HG03045 (cell line): ENCODE measurements at regions not wholly inside any gene's neighbourhood (a gene's known extent, or its start where the extent isn't known, plus 50 kb on each side); places are given as distances from the start of the nearest gene placed in this dataset.

Experiments used
- ATAC-seq: cut with Tn5 transposase; IDR thresholded peaks from one replicate; pipeline ENCODE4 v1.9.1; 2021; ENCODE audit warnings: mild to moderate bottlenecking, moderate library complexity; ENCODE audit not compliant: unreplicated experiment

- ATAC-seq, result no peak
Measured at GRCh38 chr3:124273651-124274050, 281.7 kb upstream of the ROPN1 start.

DNA sequence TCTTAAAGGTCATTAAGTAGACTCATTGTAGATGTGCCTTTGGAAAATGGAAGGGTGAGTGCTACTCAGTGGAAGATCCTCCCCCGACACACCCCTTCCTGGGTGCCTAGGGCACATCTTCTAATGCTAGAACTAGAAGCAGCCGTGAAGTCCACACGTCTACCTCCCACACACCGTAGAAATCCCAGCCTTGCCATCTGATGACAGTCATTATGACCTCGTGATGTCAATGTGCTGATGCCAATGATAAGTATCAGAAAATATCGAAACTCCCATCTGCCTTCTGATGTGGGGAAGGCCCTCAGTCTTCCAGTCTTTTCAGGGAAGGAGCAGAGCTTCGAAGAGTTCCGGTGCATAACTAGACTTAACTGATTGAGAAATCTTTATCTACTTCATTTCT is 282.1 kb upstream of the ROPN1 start:
- ATAC-seq, result no peak

GRCh38 chr3:124275412-124275811 is 283.5 kb upstream of the ROPN1 start:
- ATAC-seq, result no peak

GRCh38 chr3:124276133-124276532 is 284.2 kb upstream of the ROPN1 start:
- ATAC-seq, result no peak

GRCh38 chr3:124276539-124277143 is 284.7 kb upstream of the ROPN1 start:
- ATAC-seq, result no peak

DNA sequence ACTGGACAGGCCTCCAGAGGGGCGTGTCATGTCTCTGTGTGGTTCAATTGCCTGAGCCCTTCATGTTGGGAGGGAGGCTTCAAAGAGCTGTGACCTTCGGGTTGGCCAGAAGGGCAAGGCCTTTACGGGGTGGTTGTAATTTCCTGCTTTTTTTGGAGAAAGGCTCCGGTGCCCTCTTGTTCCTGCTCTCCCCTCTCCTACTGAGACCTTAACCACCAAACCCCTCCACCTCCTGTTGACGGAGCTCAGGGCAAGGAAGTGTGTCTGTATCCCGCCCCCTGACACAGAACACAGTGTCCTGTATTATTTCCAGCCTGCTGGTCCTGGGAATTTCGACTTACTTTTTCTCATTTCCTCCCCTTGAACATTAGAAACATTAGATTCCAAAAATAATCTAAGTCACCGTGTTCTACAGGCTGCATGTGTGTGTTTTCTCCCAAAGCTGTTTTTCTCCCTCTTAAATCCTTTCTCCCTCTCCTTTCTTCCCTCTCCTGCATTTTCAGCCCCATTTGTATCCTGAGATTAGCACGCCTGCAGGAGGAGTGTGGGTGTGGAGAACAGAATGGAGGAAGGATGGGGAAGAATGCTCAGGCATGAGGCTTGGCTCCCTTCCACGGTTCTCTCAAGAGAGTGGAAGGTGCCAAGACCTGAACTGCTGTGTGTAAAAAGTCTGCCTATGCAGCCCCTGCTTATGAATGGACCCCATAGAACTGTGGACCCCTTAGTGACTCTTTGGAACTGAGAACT is 285.4 kb upstream of the ROPN1 start:
- no peak for ATAC-seq

GRCh38 chr3:124281453-124282316 is 289.8 kb upstream of the ROPN1 start:
- no peak for ATAC-seq

DNA sequence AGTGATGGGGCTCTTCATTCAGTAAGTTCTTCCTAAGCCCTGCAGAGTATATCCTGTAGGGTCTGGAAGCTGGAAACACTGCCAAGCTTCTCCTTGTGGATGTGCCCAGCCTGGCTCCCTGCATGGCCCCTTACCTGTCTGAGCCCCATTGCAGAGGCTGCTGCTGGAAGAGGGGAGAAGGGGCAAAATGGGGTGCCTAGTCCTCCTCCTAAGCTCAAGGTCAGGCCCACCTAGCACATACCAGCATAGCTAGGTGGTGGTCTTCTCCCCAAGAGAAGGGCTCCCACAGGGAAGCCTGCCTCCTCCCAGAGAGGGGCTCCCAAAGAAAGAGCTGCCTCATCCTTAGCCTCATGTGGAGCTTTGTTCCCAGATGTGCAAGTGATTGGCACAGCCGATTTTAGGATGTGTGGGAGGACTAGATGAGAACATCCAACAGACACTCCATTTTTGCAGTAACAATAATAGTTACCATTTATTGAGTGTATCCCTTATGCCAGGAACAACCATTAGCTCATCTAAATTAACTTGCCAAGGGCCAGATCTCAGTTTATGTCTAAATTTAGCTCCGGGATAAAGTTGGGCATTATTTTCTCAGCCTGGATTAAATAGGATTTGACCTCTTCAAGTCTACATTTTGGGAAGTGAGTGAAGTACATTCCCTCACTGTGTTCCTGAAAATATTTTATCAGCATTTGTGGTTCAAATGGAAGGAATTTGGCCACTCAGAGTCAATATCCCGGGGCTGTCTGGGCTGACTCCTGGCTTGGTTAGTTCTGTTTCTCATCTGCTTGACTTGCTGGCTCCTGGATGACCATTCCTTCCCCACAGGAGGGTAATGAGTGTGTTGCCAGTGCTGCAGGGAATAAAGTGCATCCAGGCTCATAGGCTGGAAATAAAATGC is 291.1 kb upstream of the ROPN1 start:
- ATAC-seq, result no peak

GRCh38 chr3:124283652-124284023 is 291.7 kb upstream of the ROPN1 start:
- no peak for ATAC-seq

GRCh38 chr3:124288996-124289395 is 297.1 kb upstream of the ROPN1 start:
- no peak for ATAC-seq

GRCh38 chr3:124291008-124291407 is 299.1 kb upstream of the ROPN1 start:
- no peak for ATAC-seq

GRCh38 chr3:124292329-124292728 is 300.4 kb upstream of the ROPN1 start:
- ATAC-seq, result no peak

DNA sequence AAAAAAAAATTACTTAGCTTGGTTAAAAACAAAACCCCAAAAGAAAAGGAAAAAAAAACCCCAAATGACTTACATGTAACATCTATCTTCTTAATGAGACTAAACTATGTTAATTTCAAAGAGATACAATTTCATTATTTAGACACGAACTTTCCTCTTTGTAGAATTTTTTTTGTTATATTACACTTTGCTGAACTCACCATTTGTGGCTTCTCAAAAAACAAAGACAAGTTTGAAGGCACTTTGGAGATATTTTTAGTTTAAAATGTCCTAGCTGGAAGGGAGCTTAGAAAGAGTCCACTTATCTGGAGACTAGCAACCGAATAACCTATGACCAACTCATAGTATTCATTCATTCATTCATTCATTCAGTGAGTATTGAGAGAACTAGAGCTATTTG is 301.7 kb upstream of the ROPN1 start:
- no peak for ATAC-seq

- no peak for ATAC-seq
Measured at GRCh38 chr3:124295362-124295761, 303.4 kb upstream of the ROPN1 start.

DNA sequence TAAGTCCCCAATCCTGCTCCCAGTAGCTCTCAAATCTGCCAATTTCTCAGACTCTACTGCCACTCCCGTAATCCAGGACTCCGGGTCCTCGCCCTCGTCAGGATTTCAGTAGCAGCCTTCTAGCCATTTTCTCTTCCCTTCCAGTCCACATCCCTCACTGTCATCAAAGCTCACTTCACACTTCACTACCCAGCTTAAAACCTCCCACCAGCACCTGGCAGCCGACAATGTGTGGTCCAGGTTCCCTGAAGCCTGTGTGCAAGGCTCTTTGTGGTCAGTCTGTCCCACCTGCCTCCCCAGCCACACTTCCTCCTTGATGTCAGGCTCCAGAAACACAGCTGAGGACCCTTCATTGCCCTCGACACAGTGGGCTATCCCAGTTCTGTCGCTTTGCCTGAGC is 304.5 kb upstream of the ROPN1 start:
- no peak for ATAC-seq

GRCh38 chr3:124297062-124297980 is 305.4 kb upstream of the ROPN1 start:
- no peak for ATAC-seq

GRCh38 chr3:124298301-124298700 is 306.4 kb upstream of the ROPN1 start:
- no peak for ATAC-seq

DNA sequence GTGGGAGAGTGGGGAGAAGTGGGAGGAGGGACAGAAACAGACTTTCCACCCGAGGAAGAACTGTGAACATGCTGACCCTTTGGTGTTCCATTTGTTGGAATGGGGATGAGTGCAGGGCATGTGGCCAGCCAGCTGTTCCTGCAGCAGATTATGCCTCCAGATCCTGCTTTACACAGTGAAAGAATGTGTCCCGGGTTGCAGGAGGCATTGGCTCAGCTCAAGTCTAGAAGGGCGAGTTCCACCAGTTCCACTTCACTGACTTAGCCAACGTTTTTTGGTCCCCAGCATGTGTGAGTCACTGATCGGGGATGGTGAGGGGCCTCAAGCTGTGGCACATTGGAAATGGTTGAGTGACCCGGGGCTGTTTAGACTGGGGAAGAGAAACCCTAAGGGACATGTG is 307.0 kb upstream of the ROPN1 start:
- ATAC-seq, result no peak

DNA sequence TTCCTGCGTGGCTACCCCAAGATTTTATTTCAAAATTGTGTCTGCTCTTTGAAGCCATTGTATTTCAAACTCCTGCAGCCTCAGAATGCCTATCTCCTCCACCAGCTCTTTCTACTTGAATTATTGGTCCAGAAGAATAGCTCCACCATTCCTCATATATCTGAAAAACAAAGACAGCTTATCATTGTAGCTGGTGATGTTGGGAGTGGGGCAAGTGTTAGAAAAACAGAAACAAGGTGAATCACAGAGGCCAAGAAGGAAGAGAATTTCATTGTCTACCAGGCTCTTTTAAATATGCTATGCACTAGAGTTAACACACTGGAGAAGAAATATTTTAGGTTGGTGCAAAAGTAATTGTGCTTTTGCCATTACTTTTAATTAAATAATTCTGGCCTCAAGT is 307.9 kb upstream of the ROPN1 start:
- no peak for ATAC-seq

DNA sequence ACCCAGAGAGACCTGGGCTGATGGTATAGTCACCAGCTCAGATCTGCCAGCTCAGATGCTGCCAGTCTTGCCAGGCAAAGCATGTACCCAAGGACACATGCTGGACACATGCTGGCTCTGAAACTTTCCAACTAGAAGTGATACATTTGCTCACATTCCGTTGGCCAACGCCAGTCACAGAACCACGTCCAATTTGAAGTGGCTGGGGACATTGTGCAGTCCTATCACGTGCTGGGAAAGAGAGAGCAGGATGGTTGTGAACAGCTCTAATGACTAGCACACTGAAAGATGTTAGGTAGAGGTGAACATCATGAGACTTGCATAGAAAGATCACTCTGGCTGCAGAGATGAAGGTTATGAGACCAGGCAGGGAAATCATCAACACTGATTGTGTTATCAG is 308.5 kb upstream of the ROPN1 start:
- no peak for ATAC-seq
